Fibroblast of pulmonary artery (primary cell): ENCODE measurements at regions not wholly inside any gene's neighbourhood (a gene's known extent, or its start where the extent isn't known, plus 50 kb on each side); places are given as distances from the start of the nearest gene placed in this dataset.
"Not testable (repeated sequence)": the region's sequence is repeated elsewhere in the genome, so short reads cannot be mapped to it uniquely, and the experiment has no call there.

Source experiments
- DNase-seq: peaks from one replicate; pipeline ENCODE4 v3.0.0-alpha.2; 2010; ENCODE audit warnings: low read depth
- H3K4me3 ChIP-seq: replicated peaks from 2 replicates; pipeline ENCODE4 v1.5.1; 2011; ENCODE audit warnings: low read depth, mild to moderate bottlenecking, control low read depth, low read length, moderate library complexity
- CTCF ChIP-seq: IDR thresholded peaks from 2 replicates; pipeline ENCODE4 v1.5.1; 2011; ENCODE audit warnings: mild to moderate bottlenecking, control low read depth, low read length, inconsistent platforms; ENCODE audit errors: missing control alignments

GRCh38 chr4:77236806-77237205 lies 79.8 kb downstream of the CCNG2 start:
- TF ChIP-seq CTCF, result no peak
- DNase-seq, result no peak
- no peak overlapping the region for H3K4me3 ChIP-seq

- no peak overlapping the region for H3K4me3 ChIP-seq
- DNase-seq, result peak; percentile 60
- TF ChIP-seq CTCF, result peak; percentile 80
Observed at GRCh38 chr4:77240469-77241066, 83.6 kb downstream of the CCNG2 start.

DNA sequence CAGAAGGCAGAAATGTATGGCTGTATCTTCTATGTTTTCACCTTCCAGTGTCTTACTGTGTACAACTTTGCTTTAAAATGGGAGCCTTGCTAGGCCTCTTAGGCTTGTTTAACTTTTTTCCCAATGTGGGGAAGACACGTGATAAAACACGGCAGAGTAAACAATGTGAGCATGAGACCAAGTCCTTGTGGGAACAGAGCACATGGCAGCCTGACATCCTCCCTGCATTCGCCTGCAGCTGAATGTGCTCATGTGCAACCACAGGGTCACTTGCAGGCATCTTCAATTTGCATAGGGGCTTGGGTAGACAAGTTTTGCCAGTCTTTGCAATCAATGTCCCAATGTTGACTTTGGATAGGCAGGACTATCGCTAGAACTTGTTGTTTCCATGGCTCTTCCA lies 91.8 kb downstream of the CCNG2 start:
- no peak overlapping the region for H3K4me3 ChIP-seq
- DNase-seq, result no peak
- no peak for TF ChIP-seq CTCF

GRCh38 chr4:77251751-77252150 lies 94.7 kb downstream of the CCNG2 start:
- no peak overlapping the region for H3K4me3 ChIP-seq
- TF ChIP-seq CTCF, result no peak
- no peak for DNase-seq

- no peak overlapping the region for H3K4me3 ChIP-seq
- TF ChIP-seq CTCF, result no peak
- DNase-seq, result no peak
Observed at GRCh38 chr4:77263247-77263646, 106.2 kb downstream of the CCNG2 start.

GRCh38 chr4:77263976-77264375 lies 107.0 kb downstream of the CCNG2 start:
- not testable (repeated sequence) for H3K4me3 ChIP-seq, DNase-seq

DNA sequence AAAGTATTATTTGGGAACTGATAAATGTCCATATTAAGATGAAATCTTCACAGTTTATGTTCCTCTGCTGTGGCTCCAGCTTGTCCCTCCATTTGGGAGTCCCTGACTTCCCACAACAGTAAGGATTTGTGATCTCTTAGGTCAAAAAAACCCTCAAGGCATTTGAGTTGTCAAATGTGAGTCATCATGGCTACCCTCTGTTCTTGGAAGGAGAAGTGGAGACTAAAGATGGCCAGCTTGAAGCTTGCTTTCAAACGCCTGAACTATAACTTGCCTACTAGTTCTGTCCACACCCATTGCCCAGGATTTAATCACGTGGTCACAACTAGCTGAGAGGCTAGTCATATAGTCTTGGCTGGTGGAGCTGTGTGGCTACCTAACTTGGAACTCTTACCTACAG lies 107.8 kb downstream of the CCNG2 start:
- no peak for DNase-seq
- no peak for TF ChIP-seq CTCF
- H3K4me3 ChIP-seq, result no peak overlapping the region
